ENCODE measurements at regions not wholly inside any gene's neighbourhood (a gene's known extent, or its start where the extent isn't known, plus 50 kb on each side); places are given as distances from the start of the nearest gene placed in this dataset.

DNA sequence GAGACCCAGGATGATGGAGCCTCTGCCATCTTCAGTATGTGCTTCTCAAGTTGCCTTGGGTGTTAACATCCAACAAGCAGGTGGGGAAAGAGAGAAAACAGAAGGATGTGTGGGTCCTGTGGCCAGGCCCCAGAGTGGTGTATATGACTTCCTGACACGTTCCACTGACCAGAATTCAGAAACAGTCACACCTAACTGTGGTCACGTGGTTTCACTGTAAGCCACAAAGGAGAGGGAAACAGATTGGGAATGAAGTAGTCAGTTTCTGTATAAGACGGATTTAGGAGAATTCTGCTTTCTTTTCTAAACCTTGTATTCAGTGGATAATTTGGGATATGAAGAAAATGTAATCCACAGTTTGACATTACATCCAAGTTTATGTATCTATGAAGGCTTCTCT, 454.1 kb upstream of the IL12A start:
- no peak for DNase-seq (ENCODE audit: low read depth)

DNA sequence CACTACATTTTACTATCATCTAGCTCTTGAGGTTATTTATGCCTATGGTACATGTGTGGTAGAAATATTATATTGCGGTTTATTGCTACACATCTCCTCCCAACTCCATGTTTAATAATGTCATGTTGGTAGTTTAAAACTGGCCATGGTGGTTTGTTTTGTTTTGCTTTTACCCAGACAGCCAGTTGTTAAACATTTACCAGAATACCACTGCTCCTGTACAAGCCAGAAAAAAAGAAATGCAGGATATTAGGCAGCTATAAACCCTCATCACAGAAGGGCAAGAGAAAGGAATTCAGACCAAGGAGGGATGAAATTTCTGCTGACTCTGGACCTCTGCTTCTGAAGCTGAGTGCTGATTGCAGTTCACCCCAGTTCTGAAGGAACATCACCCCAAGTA, 451.8 kb upstream of the IL12A start:
- no peak for DNase-seq (ENCODE audit: low read depth)

DNA sequence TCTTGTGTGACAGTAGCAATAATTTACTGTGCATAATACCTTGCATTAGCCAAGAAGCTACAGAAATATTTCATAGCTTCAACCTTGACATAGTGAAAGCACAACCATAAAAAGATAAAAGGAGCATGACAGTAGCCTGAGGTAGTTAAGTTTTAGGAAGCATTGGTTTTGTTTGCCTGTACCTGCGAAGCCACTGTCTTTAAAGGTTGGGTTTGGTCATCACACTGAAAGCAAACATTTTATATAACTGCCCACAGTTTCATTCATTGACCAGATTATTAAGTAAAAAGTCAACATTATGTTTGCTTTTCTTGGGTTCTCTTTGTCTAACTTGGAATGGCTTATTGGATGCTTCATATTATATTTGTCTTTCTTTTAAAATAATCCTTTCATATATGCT, 450.1 kb upstream of the IL12A start:
- DNase-seq (ENCODE audit: low read depth) = no peak

DNA sequence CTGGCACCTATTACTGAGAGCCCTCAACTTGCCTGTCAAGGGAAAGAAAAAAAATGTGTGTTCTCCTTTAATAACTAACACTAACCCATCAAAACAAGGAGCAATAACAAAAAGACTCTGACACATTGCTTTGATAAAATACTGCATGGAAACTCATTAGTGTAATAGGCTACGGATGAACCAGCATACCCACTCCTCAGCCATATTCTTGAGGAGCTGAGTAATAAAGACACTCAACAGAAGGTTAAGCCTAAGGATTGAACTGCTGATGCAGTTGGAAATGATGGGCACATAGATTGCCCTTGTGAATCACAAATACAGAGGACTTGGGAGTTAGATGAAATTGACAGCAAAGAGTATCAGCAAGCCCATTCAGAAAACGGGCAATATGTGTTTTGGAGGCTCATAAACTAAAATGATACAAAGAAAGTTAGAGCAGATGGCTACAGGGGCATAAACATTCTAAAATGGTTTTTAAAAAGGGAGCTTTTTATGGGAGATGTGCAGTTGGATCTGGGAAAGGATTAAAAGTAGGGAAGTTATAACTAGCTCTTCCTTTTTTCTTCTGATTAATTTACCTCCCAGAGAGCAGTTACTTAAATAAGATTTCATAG, 447.6 kb upstream of the IL12A start:
- DNase-seq (ENCODE audit: low read depth) = no peak

DNA sequence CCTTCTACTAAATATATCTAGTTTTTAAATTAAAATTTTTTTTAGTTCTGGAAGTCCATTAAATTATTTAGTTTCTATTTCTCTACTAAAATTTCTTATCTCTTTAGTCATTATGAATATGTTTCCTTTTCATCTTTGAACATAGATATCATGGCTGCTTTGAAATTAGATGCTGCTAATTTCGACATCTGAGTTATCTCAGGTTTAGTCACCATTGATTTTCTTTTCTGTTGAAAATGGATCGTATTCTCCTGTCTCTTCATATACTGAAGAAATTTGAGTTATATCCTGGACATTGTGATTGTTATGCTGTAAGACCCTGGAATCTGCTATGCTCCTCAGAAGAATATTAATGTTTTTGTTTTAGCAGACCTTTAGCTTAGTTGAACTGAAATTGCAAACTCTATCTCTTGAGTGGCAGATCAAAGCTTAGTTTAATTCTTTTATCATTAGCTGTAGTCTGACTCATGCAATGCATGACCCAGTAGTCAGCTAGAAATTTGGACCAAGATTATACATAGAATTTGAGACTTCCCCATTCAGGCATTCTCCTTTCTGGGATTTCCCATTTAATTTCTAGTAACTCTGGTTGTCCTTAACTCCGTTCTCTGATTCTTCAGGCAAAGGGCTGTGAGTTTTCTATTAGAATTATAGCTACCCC, 439.8 kb upstream of the IL12A start:
- DNase-seq (ENCODE audit: low read depth) = no peak

DNA sequence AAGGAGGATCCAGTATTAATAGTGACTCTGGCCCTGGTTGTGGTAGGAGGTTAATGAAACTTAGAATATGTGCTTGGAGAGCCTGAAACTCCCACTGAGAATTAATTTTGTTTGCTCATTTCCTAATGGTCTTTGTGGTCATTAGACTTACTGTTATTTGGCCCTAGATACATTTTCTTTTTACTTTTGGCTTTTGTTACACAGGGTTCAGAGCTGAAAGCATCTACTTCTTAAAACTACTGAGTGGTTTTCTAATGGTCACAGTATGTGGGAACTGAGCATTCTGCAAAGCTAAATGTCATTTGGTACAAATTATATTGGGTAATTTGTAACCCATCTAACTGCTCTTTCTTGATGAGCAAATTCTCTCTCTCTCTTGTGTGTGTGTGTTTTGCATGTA, 433.4 kb upstream of the IL12A start:
- DNase-seq (ENCODE audit: low read depth) = no peak

DNA sequence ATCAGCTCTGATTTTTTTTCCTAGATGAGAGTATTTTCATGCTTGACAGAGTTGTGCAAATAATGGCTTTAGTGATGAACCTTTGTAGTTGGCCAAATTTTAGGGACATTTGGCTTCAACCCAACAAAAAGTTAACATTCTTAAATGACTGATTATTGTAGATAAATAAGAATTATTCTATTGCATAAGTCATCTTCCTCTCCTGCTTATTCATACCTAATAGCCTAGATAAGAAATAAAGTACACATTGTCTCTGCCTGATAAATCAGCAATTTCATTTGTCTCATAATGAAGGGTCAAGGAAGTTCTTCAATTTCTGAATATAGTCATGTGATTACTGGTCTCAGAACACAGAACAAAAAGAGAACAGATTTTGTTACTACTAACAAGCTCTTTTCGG, 428.9 kb upstream of the IL12A start:
- no peak for DNase-seq (ENCODE audit: low read depth)

DNA sequence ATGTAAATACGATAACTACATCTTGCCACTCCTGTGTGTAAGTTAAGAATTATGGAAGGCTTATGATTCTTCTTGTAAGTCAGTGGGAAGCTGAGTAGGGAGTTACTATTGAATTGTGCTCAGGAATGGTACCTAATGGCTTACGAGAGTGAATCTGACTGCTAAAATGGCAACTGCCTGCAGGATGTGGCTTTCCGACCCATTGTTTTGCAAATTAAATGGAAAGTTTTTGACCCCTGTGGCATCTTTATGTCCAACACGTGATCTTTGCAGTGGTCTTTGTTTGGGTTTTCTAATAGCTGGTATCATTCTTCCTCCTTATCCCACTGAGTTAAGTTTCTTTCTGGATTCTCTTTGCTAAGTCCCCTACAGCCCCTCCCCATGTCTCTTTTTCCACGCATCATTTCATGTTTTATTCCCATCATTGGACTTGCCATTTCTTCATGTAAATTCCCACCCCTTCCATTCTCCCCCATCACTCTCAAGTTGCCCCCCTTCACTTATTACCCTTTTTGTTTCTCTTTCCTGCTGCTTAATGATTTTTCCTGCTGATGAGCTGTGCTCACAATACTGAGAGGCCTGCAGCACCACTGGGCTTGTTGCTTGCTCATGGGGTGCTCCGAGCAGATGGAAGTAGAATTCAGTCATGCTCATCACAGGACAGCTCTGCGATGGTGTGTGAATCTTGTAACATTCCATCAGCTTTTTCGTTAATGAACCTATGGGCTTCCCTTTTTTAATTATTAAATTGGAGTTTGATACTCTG, 428.2 kb upstream of the IL12A start:
- no peak for DNase-seq (ENCODE audit: low read depth)

DNA sequence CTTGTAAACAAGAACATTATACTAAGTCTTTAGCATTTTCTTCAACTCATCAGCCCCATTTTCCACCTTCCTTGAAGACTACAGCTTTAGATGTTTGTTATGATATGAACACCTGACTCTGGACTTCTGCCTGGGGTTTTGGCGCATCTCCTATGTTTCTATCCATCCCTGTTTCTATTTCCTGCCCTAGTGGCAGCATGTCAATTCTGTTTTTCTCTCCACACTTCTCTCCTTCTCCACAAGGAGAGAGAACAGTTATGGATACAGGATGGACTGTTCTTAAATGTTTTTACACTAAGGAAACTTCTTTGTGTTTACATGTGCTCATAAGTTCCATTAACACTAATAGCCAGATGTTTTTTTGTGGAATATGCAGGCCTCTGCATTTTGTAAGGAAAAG, 423.3 kb upstream of the IL12A start:
- no peak for DNase-seq (ENCODE audit: low read depth)

DNA sequence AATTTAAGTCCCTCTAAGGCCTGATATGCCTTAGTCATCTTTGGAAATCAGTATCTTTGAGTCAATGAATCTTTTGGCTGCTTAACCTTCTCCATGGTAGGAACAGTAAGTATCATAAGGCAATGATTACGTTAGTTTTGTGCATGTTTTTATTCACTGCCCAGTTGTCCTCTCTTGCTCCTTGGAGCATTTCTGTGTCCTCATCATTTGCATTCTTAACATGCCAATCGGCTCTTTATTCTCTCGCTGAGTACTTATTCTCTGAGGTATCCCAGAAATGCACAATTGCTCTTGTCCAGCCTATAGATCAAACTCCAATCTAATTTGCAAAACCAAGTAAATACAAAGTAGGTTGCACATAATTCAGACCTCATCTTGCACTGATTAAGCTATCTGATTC, 405.0 kb upstream of the IL12A start:
- DNase-seq (ENCODE audit: low read depth) = no peak

DNA sequence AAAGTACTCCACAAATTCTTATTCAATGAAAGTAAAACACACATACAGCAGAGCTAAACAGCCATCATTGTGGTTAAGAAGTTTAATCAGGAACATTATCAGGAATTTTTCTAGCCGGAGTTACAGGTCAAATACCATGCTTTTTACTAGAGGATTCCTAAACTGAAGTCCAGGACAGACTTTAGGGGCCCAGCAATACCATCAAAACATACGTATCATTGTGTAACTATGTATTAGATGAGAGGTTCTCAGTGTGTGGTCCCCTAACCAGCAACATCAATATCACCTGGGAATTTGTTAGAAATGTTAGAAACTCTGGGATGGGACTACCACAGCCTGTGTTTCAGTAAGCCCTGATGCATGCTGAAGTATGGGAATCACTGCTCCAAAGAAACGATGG, 404.2 kb upstream of the IL12A start:
- no peak for DNase-seq (ENCODE audit: low read depth)

DNA sequence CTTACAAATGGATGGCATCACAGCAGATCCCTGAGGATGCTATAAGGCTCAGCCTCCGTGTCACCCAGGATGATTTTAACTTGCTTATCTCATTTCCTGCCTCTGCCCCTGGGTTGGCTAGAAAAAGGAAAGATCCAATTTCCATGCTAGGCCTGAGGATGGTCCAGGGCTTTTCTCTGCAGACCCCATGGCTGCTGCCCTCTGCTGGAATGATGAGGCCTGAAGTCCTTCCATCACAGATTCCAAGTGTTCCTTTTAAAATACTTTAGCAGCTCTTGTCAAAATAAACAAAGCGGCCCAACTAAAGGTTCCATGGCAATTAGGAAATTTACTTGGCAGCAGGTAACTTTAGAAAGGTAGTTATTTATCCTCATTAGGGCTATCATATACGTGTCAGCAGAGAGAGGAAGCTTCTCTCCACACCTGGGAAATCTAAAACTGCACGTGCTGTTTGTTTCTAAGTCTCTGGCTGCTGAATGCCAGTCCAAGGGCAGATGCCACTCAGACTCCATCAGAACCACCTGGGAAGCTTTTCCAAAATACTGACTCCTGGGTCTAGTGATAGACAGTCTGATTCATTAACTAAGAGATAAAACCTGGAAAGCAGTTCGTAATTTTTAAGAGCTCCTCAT, 401.9 kb upstream of the IL12A start:
- no peak for DNase-seq (ENCODE audit: low read depth)

DNA sequence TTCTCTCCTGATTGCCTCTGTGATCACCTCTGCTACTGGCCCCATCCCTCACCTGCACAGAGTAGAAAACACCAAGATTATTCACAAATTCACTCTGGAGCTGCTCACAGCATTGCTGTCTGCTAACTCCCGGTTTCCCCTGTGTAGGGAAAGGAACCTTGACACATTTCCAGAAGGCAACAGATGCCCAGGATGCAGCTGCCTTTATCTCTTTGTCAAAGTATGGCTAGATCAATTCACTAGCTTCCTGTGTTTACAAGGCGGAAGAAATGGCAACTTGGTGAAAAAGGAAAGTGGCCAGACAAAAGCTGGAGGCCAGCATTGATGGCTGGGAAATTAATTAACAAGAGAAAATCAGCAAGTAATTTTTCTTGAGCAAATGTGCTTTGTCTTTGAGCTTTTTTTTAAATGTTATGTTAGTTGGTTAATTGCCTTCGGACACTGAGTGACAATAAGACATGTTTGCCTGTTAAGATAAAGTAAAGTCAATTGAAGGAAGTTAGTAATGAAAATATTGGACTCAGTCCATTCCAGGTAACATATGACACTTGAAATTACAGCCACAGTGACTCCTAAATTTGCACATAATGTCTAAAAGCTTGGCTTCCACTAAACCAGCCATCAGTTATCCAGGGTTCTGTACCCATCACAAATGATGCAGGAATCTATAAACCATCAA, 394.6 kb upstream of the IL12A start:
- no peak for DNase-seq (ENCODE audit: low read depth)

DNA sequence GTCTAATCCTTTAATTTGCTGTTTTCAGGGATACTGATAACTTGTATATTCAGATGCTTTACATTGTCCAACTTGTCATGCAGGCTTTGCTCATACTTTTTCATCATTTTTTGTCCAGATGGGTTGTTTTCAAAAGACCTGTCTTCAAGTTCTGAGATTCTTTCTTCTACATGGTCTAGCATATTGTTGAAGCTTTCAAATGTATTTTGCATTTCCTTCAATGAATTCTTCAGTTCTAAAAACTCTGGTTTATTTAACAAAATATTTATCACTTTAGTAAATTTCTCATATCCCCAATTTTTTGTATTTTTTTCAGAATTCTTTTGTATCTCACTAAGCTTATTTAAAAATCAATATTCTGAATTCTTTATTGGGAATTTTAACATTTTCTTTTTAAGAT, 388.3 kb upstream of the IL12A start:
- DNase-seq (ENCODE audit: low read depth) = no peak

DNA sequence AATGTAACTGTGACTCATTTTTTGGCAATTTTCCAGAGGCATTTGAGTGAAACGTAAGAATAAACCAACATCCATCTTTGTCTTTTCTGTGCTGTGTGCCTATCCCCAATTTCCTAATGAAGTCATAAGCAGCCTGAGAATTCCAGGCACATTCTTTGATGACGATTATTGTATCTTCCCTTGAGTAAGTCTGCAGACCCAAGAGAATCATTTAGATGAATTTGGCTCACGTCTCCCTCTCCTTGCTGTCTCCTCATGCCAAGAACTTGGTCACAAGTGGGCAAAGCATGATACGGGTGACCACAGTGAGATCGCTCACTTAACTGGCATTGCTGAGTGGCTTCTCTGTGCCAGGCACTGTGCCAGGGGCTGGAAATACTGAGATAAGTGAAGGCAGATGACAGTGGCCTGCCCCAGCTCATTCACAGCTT, 384.5 kb upstream of the IL12A start:
- DNase-seq (ENCODE audit: low read depth) = no peak

DNA sequence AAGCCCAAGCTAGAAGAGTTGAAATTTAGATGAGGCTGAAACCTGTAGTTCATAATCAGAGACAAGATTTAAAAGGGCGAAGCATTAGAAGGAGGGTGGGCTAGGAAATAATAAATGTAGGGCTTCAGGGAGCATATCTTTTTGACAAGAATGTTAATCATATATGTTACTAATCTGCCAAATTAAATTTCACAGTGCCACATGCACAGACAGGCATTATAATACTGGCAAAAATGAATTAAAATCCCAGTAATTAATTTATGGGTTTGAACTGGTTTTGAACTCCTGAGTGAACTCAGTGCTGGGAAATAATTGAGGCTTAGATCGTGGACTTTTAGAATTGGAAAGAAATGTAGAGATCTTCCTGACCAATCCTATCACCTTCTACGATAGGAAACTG, 383.5 kb upstream of the IL12A start:
- DNase-seq (ENCODE audit: low read depth) = no peak

DNA sequence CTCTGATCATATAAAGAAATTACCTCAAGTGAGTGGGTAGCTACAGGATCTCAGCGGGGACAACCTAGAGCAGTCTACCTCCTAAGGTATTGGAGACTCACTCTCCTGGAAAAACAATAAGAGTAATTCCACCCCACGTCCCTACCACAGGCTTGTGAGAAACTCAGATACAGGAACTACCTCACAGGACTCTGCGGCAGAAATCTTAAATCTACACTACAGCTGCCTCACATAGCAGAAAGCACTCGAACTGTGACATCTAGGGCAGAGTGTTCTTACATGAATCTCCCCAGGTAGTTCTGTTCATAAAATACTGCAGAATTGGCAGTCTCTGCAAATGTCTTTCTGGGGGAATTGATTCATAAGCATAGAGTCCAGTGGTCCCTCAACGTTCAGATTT, 382.9 kb upstream of the IL12A start:
- no peak for DNase-seq (ENCODE audit: low read depth)

DNA sequence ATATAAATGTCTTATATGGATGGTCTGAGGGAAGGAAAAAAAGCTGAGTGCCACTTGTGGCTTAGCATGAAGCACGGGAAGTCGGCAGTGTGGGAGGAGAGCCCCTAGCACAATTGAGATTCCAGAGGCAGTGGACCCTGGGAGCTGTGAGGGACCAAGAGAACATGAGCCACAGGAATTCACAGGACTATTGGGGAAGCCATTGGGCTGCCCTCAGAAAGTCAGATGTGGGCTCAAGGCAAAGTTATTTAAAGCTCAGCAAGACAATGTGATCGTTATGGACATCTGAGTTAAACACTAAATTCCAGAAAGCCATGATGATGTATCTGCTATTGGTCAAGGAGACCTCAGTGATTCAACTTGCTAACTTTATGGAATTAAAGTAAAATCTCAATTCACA, 380.8 kb upstream of the IL12A start:
- DNase-seq (ENCODE audit: low read depth) = no peak

DNA sequence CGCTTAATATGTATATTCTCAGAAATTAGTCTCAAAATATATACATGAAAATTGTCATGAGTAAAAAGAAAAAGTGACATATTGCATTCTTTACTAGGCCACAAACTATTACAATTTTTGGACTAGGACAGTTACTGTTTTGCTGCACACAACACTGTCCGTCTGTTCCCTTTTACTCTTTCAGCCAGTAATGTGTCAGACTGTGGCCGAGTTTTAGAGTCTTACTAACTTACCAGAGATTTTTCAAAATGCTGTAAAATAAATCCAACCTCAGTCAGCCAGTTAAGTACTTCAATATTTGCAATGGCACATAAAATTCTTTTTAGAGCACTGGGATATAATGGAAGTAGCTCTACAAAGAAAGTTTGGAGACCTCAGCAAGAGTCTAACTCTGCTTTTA, 380.3 kb upstream of the IL12A start:
- DNase-seq (ENCODE audit: low read depth) = no peak

DNA sequence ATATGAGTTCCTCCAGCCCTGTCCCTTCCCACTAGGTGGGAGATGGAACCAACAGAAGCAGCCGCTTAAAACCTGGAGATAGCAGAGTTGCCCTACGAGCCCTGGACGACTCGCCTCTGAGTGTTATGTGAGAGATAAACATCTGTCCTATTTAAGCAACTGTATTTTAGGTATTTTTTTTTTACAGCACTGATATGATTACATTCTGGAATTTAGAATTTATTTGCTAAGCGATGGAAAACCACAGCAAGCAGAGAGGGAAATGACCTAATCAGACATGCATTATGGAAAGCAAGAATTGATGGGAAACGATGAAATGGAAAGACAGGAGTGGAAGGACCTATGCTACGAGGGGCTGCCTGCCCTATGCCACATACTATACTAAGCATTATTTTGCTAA, 379.0 kb upstream of the IL12A start:
- DNase-seq (ENCODE audit: low read depth) = no peak

DNA sequence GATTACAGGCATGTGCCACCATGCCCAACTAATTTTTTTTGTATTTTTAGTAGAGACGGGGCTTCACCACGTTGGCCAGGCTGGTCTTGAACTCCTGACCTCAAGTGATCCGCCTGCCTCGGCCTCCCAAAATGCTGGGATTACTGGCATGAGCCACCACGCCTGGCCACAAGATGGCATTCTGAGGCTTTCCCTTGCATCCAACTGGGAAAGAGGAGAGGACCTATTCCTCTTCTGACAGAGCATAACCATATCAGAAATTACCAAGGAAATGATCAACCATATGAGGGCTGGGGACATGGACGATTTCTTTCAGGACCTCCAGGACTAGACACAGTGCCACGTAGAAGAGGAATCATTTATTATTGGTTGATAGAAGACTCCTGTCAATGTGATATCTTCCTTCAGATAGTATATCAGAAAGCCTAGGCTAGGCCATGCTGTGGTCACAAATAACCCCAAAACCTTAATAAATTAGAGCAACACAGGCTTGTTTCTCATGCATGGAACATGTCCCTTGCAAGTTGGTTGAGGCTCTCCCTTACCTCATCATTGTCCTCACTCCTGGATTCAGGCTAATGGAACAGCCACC, 372.3 kb upstream of the IL12A start:
- no peak for DNase-seq (ENCODE audit: low read depth)

DNA sequence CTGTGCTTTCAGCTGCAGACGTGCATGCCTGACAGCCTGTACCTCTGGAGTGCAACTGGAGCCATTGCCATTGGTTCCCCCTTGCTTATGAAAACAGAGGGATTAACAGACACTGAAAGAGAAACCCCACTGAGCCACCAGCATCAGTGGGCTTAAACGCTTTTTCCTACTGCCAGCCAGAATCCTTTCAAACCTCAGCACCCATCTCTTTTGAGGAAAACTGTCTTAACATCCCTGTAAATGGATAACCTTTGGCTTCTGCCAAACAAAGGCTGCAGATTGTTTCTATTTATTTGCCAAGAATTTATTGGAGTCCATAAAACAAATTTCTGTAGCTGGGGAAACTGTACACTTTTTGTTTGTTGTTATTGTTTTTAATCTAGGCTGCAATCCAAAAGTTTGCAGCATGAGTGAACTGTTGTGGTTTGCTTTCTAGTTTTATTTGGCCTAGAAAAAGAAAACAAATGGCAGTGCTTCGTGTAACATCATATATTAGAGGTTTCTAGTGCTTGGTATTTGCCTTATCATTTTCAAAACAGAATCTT, 369.2 kb upstream of the IL12A start:
- DNase-seq (ENCODE audit: low read depth) = no peak

All from activated T-cell treated with anti-CD3 and anti-CD28 coated beads for 24 hours (primary cell).